Muscle of arm (tissue), 1 donor: ENCODE measurements at regions not wholly inside any gene's neighbourhood (a gene's known extent, or its start where the extent isn't known, plus 50 kb on each side); places are given as distances from the start of the nearest gene placed in this dataset.

Experiments
- DNase-seq: peaks from one replicate; pipeline ENCODE4 v3.0.0-alpha.2; 2013

DNA sequence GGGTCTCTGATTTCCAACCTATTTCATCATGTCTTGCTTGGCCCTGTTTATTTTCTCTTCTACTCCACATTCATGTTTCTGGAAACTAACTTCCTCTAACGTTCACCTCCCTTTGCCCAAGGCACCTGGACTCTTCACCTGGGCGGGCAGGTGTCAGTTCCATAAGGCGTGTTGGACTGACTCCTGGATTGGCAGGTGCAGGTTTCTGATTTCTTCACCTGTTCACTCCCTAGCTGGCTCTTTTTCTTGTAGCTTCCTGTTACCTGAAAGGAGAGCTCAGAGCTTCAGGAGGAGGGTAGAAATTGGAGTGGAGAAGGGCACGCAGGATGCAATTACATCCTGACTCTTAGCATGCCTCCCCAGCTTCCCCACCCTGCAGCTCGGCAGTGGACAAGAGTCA, 350.8 kb upstream of the KLF3 start:
- DNase-seq: no peak

DNA sequence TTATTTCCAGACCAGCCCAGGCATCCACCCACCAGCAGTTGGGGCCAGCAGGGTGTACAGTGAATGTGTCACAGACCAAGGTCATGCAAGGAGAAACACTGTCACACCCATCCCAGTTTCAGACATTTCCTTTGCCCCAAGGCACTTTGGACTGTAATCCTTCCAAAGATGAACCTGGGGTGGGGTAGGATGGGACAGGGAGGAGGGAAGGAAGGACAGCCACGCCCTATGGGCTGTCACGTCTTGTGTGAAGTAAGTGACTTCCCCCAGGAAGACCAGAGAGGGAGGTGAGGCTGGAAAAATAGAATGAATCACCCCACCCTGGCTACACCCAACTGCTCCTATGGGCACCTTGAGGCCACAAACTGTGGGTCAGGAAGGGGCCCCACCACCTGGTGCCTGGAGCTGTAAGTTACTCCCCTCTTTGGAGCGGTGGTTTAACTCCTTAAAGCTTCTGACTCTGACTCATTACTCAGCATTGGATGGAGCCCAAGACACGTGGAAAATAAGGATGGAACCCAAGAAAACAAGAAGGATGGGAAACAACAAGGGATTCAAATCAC, 349.9 kb upstream of the KLF3 start:
- no peak for DNase-seq

DNA sequence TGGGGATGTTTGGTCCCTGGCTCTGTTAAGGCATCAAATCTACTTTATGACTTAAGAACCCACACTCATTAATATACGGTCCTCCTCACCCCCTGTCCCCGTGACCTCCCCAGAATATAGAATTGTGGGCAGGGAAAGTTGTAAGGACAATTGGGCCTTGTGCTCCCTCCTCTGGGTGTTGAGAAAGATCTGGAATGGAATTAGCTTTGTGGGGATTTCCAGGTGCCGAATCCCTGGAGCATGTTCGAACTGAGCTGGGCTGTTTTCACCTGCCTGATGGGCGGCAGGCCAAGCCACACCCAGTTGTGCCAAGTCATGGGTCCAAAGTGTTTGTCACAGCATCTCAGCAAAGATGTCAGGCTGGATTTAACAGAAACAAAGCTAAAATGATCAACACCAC, 349.3 kb upstream of the KLF3 start:
- no peak for DNase-seq

DNA sequence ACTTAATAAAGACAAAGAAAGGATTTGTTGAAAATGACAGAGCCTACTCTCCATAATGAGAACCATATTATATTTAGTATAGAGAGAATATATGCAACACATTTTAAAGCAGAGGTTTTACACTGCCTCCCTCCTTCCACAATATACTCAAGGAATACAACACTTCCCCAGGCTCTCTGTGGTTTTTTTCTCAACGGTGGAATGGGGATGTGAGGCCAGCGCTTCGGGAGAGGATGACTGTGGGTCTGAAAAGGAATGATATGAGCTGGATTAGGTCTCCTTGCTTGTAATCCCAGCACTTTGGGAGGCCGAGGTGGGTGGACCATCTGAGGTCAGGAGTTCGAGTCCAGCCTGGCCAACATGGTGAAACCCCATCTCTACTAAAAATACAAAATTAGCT, 348.7 kb upstream of the KLF3 start:
- no peak for DNase-seq

DNA sequence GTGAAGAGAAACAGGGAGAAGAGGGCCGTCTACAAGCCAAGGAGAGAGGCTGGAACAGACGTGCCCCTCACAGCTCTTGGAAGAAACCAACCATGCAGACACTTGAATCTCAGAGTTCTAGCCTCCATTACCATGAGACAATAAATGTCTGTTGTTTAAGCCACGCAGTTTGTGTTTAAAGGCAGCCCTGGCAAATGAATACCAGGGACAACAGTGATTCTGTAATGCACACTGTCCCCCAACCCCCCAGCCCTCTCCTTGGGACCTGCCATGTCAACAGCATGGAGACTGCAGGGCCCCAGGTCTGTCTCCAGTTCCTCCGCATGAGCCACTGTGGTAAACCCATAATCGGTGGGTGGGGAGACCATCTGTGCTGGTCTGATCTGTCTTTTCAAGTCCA, 348.0 kb upstream of the KLF3 start:
- DNase-seq: no peak

DNA sequence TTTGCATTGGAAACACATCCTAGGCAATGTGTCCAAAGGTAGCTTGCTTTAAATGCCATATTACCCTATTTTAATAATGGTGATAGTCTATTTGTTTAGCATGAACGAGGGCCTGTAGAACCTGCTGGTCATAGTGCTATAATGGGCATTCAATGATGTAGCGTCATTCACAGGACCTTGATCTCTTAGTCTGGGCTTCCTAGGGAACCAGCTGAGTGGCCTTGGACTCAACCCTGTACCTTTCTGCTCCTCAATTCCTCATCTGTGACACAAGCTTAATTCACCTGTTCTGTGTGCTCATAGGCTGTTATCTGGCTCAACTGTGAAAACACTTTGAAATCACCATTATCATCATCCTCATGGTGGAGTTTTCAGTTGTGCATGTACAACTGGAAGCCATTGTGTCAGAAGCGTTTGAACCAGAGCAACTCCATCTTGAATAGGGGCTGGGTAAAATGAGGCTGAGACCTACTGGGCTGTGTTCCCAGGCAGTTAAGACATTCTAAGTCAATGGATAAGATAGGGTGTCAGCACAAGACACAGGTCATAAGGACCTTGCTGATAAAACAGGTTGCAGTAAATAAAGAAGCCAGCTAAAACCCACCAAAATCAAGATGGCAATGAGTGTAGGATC, 346.8 kb upstream of the KLF3 start:
- no peak for DNase-seq

DNA sequence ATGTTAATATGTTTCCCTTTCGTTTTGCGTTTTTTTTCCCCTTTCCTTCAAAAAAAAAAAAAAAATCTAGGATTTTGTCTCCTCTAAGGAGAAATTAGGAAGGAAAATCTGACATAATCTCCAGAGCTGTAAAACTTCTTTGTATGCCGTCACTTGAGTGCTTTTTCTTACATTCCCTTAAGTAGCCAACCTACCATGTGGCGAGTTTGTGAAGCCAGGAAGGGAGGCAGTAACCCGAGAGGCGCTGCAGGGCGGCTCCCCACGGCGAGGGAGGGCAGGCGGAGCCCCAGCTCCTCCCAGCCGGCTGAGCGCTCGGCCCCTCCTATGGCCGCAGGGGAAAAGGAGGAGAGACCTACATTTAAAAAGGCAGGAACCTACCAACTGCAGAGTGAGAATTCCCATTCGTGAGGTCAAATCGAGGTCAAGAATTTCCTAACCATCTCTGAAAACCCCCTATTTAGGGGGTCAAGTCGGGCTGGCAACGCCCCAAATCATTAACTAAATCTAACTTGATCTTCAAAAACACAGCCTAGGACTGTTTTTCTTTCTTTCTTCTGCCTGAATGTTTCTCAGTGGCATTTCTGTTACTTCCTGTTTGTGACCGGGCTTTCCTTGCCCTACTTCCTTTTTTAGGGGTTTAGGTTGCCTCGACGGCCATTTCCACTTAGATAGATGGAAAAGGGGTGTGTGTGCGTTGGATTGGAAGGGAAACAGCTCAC, 345.1 kb upstream of the KLF3 start:
- peak; percentile 93 for DNase-seq

DNA sequence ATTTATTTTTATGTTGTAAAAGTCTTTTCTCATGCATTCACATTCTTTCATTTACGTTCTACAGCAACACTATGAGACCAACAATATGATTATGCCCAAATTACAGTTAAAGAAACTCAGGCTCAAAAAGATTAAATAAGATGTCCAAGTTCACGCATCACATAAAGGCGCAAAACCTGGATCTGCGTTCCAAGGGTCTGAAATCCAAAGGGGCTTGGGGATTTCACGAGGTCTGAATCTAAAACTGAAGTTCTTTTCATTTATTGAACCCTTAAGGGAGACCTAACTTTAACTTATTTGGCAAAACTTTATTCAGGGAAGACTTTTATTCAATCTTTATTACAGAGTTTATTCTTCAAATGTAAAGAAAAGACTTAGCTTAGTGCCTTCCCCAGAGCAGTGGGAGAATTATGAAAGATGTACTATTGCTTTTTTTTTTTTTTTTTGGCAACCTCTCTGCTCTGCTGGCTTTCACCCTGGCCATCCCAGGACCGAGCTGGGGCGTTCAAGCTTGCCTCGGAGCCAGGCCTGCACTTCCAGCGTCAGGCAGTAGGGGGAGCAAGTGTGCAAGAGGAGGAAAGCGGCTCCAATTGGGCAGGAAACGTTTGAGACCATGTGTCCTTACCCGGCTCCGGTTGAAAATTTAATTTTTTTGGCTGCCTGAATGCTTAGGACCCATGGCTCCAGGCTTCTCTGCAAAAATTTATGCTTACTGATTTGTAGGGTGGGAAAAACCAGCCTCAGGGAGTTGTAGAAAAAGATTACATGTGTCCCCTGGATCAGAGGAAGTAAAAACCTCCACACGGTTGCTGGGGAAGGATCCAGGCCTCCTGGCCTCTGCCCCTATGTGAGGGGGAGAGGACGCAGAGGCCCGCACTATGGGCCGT, 344.3 kb upstream of the KLF3 start:
- peak; percentile 100 for DNase-seq

DNA sequence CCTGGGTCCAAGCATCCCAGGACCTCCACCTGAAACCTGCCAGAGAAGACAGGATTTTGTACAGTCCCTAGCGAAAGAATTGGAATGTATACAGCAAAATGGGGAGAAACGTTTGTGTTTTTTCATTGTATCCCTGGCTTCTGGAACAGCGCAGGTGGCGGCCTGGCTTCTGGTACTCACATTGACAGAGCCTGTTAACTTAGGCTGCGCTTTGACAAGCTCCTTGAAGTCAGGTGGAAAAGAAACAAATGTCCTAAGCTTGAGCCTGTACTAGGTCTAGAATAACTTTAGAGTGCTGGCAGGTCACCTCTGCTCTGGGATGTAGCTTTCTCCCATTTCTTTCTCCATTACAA, 343.7 kb upstream of the KLF3 start:
- no peak for DNase-seq

DNA sequence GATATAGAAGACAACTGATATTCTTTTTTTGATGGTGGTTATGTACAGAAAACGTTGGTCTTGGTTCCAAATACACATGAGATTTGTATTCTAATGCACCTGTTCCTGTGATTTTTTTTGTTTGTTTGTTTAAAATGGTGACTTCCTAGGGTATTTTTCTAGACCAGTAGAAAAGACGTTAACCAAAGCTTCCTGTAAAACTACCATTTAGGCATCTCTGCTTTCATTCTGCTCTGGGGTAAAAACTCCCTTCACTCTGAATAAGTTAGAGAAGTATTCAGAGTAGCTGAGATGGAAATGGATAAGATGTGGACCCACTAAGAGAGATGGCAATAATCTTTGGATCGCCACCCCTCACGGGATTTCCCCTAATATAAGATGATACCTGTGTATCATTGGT, 343.2 kb upstream of the KLF3 start:
- DNase-seq: no peak

DNA sequence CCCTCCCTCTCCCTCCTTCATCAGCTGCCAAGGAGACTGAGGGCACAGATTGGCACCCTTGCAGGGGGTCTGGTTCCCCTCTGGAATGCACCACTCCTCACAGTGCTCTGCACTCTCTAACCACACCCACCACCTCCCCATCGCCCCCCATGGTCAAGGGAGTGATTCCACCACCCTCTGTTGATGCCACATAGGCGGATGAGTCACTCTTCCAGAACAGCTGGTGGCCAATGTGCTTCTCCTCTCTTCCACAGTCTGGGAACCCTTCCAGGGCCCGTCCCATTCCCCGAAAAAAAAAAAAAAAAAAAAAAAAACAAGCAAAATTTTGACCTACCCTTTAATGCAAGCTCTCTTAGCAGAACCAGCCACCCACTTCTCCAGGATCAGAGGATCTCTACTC, 341.3 kb upstream of the KLF3 start:
- DNase-seq: no peak

DNA sequence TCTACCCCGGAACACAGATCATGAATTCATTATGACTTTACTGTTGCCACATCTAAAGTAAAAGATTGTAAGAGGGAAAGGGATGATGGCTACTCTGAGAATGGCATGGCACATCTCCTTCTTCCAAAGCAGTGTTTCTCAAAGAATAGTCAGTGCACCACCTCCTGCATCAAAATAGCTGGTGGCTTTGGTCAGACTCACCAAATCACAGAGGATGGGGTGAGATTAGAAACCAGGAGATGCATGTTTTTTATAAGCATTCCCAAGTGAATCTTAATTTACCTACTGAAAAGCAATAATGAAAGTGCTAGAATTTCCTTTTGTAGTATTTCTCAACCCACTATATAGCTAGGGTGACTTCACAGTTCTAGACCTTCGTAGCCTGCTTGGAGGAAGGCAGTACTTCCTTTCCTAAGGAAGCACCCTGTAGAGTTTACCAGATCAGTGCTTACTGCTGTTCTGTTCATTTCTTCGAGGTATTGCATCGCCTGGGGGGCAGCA, 340.8 kb upstream of the KLF3 start:
- DNase-seq: no peak

DNA sequence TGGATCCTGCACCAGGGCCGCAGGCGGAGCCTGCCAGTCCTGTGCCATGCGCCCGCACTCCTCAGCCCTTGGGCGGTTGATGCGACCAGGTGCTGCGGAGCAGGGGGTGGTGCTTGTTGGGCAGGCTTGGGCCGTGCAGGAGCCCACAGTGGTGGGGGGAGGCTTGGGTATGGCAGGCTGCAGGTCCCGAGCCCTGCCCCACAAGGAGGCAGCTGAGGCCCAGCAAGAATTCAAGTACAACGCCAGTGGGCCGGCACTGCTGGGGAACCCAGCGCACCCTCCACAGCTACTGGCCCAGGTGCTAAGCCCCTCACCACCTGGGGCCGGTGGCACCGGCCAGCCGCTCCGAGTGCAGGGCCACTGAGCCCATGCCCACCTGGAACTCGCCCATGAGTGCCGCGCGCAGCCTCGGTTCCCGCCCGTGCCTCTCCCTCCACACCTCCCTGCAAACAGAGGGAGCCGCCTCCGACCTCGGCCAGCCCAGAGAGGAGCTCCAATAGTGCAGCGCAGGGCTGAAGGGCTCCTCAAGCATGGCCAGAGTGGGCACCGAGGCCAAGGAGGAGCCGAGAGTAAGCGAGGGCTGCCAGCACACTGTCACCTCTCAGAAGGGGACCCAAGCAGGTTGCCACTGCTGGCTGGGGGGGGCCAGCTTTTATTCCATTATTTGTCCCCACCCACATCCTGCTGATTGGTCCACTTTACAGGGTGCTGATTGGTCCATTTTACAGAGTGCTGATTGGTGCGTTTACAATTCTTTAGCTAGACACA, 339.0 kb upstream of the KLF3 start:
- DNase-seq: no peak

DNA sequence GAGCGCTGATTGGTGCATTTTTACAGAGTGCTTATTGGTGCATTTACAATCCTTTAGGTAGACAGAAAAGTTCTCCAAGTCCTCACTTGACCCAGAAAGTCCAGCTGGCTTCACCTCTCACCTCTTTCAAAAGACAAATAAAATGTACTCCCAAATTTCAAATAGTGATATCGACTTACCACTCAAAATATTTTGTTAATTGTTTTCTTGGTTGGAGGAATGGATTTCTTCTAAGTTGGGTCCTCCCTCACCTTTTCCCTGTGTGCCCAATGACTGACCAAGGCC, 338.4 kb upstream of the KLF3 start:
- DNase-seq: no peak

DNA sequence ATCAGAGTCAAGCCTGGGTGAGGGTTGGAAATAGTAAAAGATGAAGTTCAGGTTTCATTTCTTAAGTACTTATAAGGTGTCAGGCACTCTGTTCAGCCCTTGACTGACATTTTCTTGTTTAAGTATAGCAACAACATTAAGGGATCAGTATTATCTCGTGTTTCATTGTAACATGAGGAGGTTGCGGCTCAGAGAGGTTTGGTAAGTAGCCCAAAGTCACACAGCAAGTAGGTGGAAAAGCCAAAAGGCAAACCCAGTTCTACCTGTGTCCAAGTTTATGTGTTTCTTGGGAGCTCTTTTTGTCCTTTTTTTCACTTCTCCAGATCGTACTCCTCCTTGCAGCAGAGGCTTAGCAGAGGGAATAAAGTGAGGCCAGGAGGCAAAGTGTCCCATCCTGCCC, 337.5 kb upstream of the KLF3 start:
- DNase-seq: no peak

DNA sequence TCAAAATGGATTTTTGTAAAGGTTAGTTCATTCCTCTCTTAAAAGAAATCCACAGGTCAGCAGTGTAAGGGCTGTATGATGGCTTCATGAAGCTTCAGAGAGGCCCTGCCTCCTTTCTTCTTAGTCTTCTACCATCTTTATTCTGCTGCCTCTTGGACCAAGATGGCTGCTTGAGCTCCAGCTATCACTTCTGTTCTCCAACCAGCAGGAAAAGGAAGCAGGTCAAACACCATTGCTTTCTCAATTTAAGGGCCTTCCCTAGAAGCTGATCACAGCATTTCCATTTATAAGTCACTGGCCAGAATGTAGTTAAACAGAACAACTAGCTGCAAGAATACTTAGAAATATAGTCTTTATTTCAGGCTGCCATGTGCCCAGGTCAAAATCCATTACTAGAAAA, 336.8 kb upstream of the KLF3 start:
- no peak for DNase-seq

DNA sequence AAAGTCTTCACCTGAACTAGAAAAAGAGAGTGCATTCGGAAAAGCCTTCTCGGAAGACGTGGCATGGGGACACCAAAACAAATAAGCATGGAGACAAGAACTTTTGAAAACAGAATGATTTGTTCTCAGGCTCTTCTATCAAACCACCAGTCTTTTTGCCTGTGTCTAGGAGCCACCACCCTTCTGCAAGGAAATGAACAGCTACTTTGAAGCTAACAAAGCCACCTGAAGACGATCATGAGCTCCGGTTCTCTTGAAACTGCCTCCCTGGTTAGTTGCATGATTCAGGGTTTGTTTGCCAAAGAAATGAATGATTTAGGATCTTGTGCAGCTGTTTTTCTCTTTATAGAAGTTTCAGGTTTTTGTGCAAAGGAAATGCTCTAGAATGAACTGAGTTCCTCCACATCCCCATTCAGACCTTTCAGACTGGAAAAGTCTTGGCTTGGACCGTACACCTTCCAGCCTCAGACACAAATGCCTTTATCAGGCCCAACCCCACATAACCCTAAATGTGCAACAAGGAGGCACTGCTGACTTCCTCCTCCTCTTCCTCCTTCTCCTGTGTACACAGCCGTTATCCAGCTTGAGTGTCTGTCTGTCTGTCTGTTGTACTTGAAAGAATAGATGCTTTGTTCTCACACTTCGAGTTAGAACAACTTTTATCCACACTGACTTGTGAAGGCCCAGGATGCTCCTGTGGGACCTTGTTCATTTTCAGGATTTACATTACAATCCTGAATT, 334.8 kb upstream of the KLF3 start:
- no peak for DNase-seq

DNA sequence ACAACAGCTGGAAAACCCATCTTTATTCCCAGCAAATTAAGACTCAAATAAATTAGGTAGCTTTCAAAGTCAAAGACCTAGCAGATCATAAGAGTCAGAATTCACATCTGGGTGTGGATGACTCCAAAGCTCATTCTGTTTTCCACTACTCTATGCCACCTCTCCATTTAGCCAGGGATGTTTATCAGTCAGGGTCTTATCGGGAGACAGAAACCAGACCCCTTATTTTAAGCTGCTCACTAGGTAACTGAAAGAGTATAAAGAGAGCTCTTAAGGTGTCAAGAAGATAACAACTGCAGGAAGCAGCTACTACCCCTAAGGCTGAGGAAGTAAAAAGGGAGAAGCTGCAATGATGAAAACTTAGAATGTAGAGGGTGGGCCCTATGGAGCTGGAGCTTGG, 333.7 kb upstream of the KLF3 start:
- no peak for DNase-seq

DNA sequence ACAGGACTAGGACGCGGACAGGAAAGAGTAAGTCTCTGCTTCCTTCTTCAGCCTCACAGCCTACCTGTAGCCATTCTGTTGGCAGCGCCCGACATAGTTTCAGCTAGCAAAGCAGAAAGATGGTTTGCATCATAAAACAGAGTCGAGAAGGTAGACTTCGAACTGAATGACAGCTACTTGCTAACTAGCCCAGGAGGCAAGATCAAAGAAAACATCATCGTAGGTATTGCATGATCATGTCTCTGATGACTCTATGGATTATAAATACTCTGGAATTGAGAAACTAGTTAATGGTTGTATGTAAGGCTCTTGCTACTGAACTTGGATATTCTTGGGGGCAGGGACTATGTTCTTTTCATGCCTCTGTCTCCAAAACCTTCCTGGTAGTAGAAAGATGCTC, 333.1 kb upstream of the KLF3 start:
- no peak for DNase-seq

DNA sequence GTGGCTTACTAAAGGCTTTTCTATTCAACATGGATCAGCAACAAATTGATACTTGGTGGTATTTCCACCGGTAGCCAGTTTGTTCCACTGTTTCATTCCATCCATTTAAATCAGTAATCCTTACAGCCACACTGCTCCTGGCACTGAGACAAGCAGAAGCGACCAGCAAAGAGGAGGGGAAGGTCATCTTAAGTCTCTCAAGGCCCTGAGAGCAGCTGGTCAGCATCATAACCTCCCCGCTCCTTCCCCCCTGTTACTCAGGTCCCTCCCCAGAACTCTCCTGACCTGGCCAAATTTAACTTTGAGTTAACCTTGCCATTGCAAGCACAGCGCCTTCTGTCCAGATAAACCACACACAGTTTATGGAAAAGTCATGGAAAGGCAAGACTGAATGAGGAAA, 331.3 kb upstream of the KLF3 start:
- no peak for DNase-seq

DNA sequence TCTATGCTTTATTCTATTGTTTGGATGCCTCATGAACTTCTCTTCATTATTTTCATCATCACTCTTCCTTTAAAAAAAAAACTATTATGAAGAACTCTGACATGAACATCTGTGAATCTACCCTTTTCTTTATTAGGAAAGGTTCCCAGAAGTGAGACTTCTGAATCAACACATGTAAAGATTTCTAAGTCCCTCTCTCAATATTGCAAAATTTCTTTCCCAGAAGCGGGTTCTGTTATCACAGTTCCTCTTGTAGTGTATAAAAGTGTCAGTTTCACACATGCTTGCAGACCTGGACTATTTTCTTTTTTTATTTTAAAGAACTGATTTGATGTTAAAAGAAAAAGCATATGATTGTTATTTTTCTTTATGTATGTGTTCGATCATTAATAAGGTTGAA, 330.8 kb upstream of the KLF3 start:
- no peak for DNase-seq
